GM23338 (cell line): ENCODE measurements at regions not wholly inside any gene's neighbourhood (a gene's known extent, or its start where the extent isn't known, plus 50 kb on each side); places are given as distances from the start of the nearest gene placed in this dataset.

Source experiments
- CREB1 ChIP-seq: fragments of 250-450 bp; sonication (Bioruptor Pico); IDR thresholded peaks from 2 replicates; pipeline ENCODE4 v1.5.0; 2020; ENCODE audit warnings: low read depth, mild to moderate bottlenecking, moderate library complexity
- EZH2 ChIP-seq: fragments of 200-600 bp; sonication (generic); IDR thresholded peaks from one replicate; pipeline ENCODE4 v1.8.0; 2017; ENCODE audit warnings: antibody characterized with exemption, mild to moderate bottlenecking, low read depth; ENCODE audit not compliant: unreplicated experiment
- EZH2phosphoT487 ChIP-seq: fragments of 200-600 bp; sonication (generic); IDR thresholded peaks from one replicate; pipeline ENCODE4 v1.8.1; 2018; ENCODE audit warnings: antibody characterized with exemption; ENCODE audit not compliant: unreplicated experiment
- NANOG ChIP-seq: IDR thresholded peaks from 2 replicates; pipeline ENCODE4 v1.6.1; 2016; ENCODE audit warnings: antibody characterized with exemption, borderline replicate concordance
- POLR2AphosphoS5 ChIP-seq: IDR thresholded peaks from 2 replicates; pipeline ENCODE4 v1.6.1; 2016; ENCODE audit warnings: antibody characterized with exemption, low read depth
- STAT1 ChIP-seq: IDR thresholded peaks from one replicate; pipeline ENCODE4 v1.6.1; 2016; ENCODE audit warnings: antibody characterized with exemption; ENCODE audit not compliant: unreplicated experiment
- ZNF331 ChIP-seq: fragments of 250-450 bp; sonication (Bioruptor Pico); IDR thresholded peaks from 2 replicates; pipeline ENCODE4 v1.5.0; 2020; ENCODE audit warnings: low read depth, mild to moderate bottlenecking, moderate library complexity
- TF ChIP-seq, protein P1 (sequence below): IDR thresholded peaks from one replicate; pipeline ENCODE4 v1.6.1; 2018; ENCODE audit warnings: antibody characterized with exemption; ENCODE audit not compliant: unreplicated experiment
- TF ChIP-seq, protein P2 (sequence below), 2 experiments: fragments of 200-600 bp in 1 of 2; sonication (generic) in 1 of 2; conservative IDR thresholded peaks; 2 replicates each; pipeline versions ENCODE4 v1.5.1 to v1.6.1; 2016 to 2017; ENCODE audit warnings: antibody characterized with exemption in 2 of 2, low read depth in 2 of 2, mild to moderate bottlenecking in 2 of 2, moderate library complexity in 1 of 2
- TF ChIP-seq, protein P3 (sequence below): IDR thresholded peaks from 2 replicates; pipeline ENCODE4 v1.6.1; 2016; ENCODE audit warnings: antibody characterized with exemption

DNA sequence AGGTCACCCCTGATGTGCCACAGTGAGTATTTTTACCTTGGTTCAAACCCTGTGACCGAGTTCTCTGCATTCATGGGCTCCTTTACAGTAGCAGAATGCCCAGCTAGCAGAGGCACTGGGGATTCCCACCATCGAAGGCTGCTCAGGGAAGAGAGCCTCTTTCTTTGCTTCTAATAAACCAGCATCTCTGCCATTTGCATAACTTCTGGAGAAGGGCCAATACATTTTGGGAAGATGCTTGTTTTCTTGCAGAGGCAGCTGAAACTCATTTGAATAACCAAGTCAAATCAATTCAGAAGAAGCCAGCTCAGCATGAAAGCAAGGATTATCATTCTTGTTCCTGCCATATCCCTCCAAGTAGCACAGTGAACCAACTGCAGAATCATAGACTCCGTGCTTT, 82.9 kb upstream of the WDR11 start:
- TF ChIP-seq, protein P1, sequence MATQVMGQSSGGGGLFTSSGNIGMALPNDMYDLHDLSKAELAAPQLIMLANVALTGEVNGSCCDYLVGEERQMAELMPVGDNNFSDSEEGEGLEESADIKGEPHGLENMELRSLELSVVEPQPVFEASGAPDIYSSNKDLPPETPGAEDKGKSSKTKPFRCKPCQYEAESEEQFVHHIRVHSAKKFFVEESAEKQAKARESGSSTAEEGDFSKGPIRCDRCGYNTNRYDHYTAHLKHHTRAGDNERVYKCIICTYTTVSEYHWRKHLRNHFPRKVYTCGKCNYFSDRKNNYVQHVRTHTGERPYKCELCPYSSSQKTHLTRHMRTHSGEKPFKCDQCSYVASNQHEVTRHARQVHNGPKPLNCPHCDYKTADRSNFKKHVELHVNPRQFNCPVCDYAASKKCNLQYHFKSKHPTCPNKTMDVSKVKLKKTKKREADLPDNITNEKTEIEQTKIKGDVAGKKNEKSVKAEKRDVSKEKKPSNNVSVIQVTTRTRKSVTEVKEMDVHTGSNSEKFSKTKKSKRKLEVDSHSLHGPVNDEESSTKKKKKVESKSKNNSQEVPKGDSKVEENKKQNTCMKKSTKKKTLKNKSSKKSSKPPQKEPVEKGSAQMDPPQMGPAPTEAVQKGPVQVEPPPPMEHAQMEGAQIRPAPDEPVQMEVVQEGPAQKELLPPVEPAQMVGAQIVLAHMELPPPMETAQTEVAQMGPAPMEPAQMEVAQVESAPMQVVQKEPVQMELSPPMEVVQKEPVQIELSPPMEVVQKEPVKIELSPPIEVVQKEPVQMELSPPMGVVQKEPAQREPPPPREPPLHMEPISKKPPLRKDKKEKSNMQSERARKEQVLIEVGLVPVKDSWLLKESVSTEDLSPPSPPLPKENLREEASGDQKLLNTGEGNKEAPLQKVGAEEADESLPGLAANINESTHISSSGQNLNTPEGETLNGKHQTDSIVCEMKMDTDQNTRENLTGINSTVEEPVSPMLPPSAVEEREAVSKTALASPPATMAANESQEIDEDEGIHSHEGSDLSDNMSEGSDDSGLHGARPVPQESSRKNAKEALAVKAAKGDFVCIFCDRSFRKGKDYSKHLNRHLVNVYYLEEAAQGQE: no peak
- TF ChIP-seq, protein P2, sequence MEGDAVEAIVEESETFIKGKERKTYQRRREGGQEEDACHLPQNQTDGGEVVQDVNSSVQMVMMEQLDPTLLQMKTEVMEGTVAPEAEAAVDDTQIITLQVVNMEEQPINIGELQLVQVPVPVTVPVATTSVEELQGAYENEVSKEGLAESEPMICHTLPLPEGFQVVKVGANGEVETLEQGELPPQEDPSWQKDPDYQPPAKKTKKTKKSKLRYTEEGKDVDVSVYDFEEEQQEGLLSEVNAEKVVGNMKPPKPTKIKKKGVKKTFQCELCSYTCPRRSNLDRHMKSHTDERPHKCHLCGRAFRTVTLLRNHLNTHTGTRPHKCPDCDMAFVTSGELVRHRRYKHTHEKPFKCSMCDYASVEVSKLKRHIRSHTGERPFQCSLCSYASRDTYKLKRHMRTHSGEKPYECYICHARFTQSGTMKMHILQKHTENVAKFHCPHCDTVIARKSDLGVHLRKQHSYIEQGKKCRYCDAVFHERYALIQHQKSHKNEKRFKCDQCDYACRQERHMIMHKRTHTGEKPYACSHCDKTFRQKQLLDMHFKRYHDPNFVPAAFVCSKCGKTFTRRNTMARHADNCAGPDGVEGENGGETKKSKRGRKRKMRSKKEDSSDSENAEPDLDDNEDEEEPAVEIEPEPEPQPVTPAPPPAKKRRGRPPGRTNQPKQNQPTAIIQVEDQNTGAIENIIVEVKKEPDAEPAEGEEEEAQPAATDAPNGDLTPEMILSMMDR (conservative IDR thresholded peaks at IDR 0.05; ENCODE audit: low read depth in 2 of 2): no peak
- TF ChIP-seq, protein P3, sequence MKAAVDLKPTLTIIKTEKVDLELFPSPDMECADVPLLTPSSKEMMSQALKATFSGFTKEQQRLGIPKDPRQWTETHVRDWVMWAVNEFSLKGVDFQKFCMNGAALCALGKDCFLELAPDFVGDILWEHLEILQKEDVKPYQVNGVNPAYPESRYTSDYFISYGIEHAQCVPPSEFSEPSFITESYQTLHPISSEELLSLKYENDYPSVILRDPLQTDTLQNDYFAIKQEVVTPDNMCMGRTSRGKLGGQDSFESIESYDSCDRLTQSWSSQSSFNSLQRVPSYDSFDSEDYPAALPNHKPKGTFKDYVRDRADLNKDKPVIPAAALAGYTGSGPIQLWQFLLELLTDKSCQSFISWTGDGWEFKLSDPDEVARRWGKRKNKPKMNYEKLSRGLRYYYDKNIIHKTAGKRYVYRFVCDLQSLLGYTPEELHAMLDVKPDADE: no peak
- TF ChIP-seq POLR2AphosphoS5 (no peak), ZNF331 (CRISPR knock-in tag) (no peak), NANOG (no peak), STAT1 (no peak), CREB1 (CRISPR knock-in tag) (no peak), EZH2phosphoT487 (no peak), EZH2 (no peak)
